CD8-positive, alpha-beta memory T cell (primary cell): ENCODE measurements at regions not wholly inside any gene's neighbourhood (a gene's known extent, or its start where the extent isn't known, plus 50 kb on each side); places are given as distances from the start of the nearest gene placed in this dataset.

Source experiments
- CTCF ChIA-PET: fragments of 350-600 bp; sonication (Branson Sonifier 250); formaldehyde crosslinking; loops from one replicate; lab custom pipeline; 2021; ENCODE audit warnings: antibody characterized with exemption; lab: Charles Lee
- POLR2A ChIA-PET: fragments of 350-600 bp; sonication (Branson Sonifier 250); formaldehyde crosslinking; loops from one replicate; lab custom pipeline; 2021; ENCODE audit warnings: antibody characterized with exemption; lab: Charles Lee
- DNase-seq, 5 donors: peaks; one replicate each; pipeline versions ENCODE4 v3.0.0 to v3.0.0-alpha.2; 2020 to 2022; ENCODE audit warnings: mixed read lengths in 1 of 5
- H3K27ac ChIP-seq: one replicate; pipeline ENCODE4 v1.7.0; 2013; ENCODE audit warnings: low read depth, mild to moderate bottlenecking, low read length, moderate library complexity
- H3K27me3 ChIP-seq: 2 replicates; pipeline ENCODE4 v1.7.0; 2013; ENCODE audit warnings: low read length, mild to moderate bottlenecking; ENCODE audit not compliant: insufficient read depth, poor library complexity, severe bottlenecking
- H3K36me3 ChIP-seq: 2 replicates; pipeline ENCODE4 v1.7.0; 2013; ENCODE audit warnings: mild to moderate bottlenecking, low read length, moderate library complexity; ENCODE audit not compliant: insufficient read depth
- H3K4me1 ChIP-seq: 2 replicates; pipeline ENCODE4 v1.7.0; 2013; ENCODE audit warnings: mild to moderate bottlenecking, low read length, moderate library complexity; ENCODE audit not compliant: insufficient read depth
- H3K4me3 ChIP-seq: 2 replicates; pipeline ENCODE4 v1.7.0; 2013; ENCODE audit warnings: mild to moderate bottlenecking, low read length
- H3K9me3 ChIP-seq: 2 replicates; pipeline ENCODE4 v1.7.0; 2013; ENCODE audit warnings: mild to moderate bottlenecking, low read length
- H3K27ac Mint-ChIP-seq, 8 donors: one replicate each; pipeline ENCODE4 v1.8.0; 2020 to 2021; ENCODE audit warnings: mixed read lengths in 8 of 8, mild to moderate bottlenecking in 6 of 8, inconsistent platforms in 3 of 8, moderate library complexity in 3 of 8
- H3K27me3 Mint-ChIP-seq, 2 donors: one replicate each; pipeline ENCODE4 v1.8.0; 2020 to 2021; ENCODE audit warnings: mixed read lengths in 2 of 2, mild to moderate bottlenecking in 1 of 2, moderate library complexity in 1 of 2
- H3K36me3 Mint-ChIP-seq, 3 donors: one replicate each; pipeline ENCODE4 v1.8.0; 2020 to 2021; ENCODE audit warnings: mixed read lengths in 3 of 3, inconsistent platforms in 1 of 3, mild to moderate bottlenecking in 1 of 3
- H3K4me1 Mint-ChIP-seq, 3 donors: one replicate each; pipeline ENCODE4 v1.8.0; 2020 to 2021; ENCODE audit warnings: mixed read lengths in 3 of 3, inconsistent platforms in 1 of 3, mild to moderate bottlenecking in 1 of 3
- H3K4me3 Mint-ChIP-seq, 7 donors: one replicate each; pipeline ENCODE4 v1.8.0; 2020 to 2021; ENCODE audit warnings: mixed read lengths in 7 of 7, mild to moderate bottlenecking in 6 of 7, moderate library complexity in 4 of 7, inconsistent platforms in 2 of 7
- H3K9me3 Mint-ChIP-seq, 5 donors: one replicate each; pipeline ENCODE4 v1.8.0; 2020 to 2022; ENCODE audit warnings: mixed read lengths in 5 of 5, mild to moderate bottlenecking in 3 of 5, moderate library complexity in 2 of 5, inconsistent platforms in 1 of 5

GRCh38 chr20:2047456-2048092, 53.7 kb upstream of the PDYN start:
- POLR2A ChIA-PET = no interaction called here
- DNase-seq = no peak
- Histone ChIP-seq H3K4me1 (no peaks in the 10 kb centered on the region), H3K27ac (no peak overlapping the region), H3K4me3 (no peak overlapping the region), H3K36me3 (no peaks in the 10 kb centered on the region), H3K27me3 (no peaks in the 10 kb centered on the region), H3K9me3 (no peaks in the 10 kb centered on the region)
- H3K4me3 Mint-ChIP-seq = no peak overlapping the region
- peaks cover 0 to 2% (median 0%) of the 10 kb centered on the region in 5 donors for H3K9me3 Mint-ChIP-seq
- peaks cover 10 to 34% of the 10 kb centered on the region in 2 donors for H3K27me3 Mint-ChIP-seq
- CTCF ChIA-PET = no interaction called here
- H3K27ac Mint-ChIP-seq = no peak overlapping the region
- H3K36me3 Mint-ChIP-seq = no peaks in the 10 kb centered on the region
- no peaks in the 10 kb centered on the region for H3K4me1 Mint-ChIP-seq

GRCh38 chr20:2045101-2045500, 51.2 kb upstream of the PDYN start:
- Histone ChIP-seq H3K27ac (no peak overlapping the region), H3K27me3 (no peaks in the 10 kb centered on the region), H3K9me3 (no peaks in the 10 kb centered on the region), H3K4me1 (no peaks in the 10 kb centered on the region), H3K36me3 (no peaks in the 10 kb centered on the region), H3K4me3 (no peak overlapping the region)
- no peaks in the 10 kb centered on the region for H3K4me1 Mint-ChIP-seq
- H3K27ac Mint-ChIP-seq = no peak overlapping the region
- no peaks in the 10 kb centered on the region for H3K9me3 Mint-ChIP-seq
- ChIA-PET CTCF (interaction anchor here (1.8 kb wide), 1 partner anchor 29 kb away, joined by 3 read pairs; no protein-coding TSS in a partner anchor), POLR2A (no interaction called here)
- H3K4me3 Mint-ChIP-seq = no peak overlapping the region
- no peaks in the 10 kb centered on the region for H3K36me3 Mint-ChIP-seq
- peaks cover 7 to 15% of the 10 kb centered on the region in 2 donors for H3K27me3 Mint-ChIP-seq
- no peak for DNase-seq
